ENCODE measurements at regions not wholly inside any gene's neighbourhood (a gene's known extent, or its start where the extent isn't known, plus 50 kb on each side); places are given as distances from the start of the nearest gene placed in this dataset.

DNA sequence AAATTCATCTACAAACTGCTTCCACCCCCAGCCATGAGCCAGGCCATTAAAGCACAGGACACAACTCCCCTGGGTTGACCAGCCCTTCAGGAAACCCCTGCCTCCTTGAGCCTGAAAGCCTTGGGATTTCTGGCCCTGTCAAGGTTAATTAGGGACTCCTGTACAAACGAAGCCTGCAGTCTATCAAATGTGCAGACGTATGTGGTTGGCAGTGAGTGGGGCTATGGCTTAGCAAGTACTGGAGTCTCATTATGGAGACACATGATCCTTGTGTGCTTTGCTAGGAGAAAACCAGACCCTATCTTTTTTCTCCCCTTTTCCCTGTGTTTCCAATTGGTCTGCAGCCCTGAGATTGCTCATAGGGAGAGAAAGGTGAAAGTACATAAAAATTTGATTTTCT is 588.3 kb upstream of the USP24 start:
- Histone ChIP-seq H3K4me3 (no peak overlapping the region), H3K27ac (ENCODE audit: control insufficient read depth, insufficient read depth) (no peak overlapping the region), H3K36me3 (ENCODE audit: control insufficient read depth in 2 of 2, insufficient read depth in 2 of 2, low read length in 1 of 2) (no peaks in the 10 kb centered on the region), H3K4me2 (ENCODE audit: control insufficient read depth, insufficient read depth) (no peak overlapping the region), H3K9me3 (replicated peaks; ENCODE audit: control insufficient read depth, insufficient read depth, low read length) (no peaks in the 10 kb centered on the region), H3K79me2 (ENCODE audit: control insufficient read depth, insufficient read depth, low read length) (no peaks in the 10 kb centered on the region), H3K27me3 (replicated peaks in 1 of 2; ENCODE audit: control insufficient read depth in 2 of 2, insufficient read depth in 2 of 2, low read length in 1 of 2) (no peaks in the 10 kb centered on the region), H2AFZ (ENCODE audit: control insufficient read depth, low read depth, low read length) (no peak overlapping the region), H3K4me1 (ENCODE audit: control insufficient read depth, insufficient read depth, low read length) (no peaks in the 10 kb centered on the region), H3K9ac (ENCODE audit: control insufficient read depth, insufficient read depth, low read length) (no peak overlapping the region), H4K20me1 (ENCODE audit: control insufficient read depth, insufficient read depth) (no peaks in the 10 kb centered on the region)
- ChIA-PET CTCF (no interaction called here), POLR2A (no interaction called here), SMC1A (ENCODE audit: uncharacterized antibody, unreplicated experiment) (no interaction called here), RAD21 (ENCODE audit: unreplicated experiment) (no interaction called here)
- 0% methylated on average over 2 of the region's 2 CpGs for WGBS (ENCODE audit: insufficient coverage, insufficient replicate concordance, low lambda C conversion rate, missing lambda C conversion rate)
- no peak for ATAC-seq
- intact Hi-C loops (cut with micrococcal nuclease; ENCODE audit: unreplicated experiment) (no loop called here), in situ Hi-C loops (cut with MboI) (no loop called here)
- no peak for TF ChIP-seq YY1 (IDR thresholded peaks at IDR 0.05; ENCODE audit: low read depth, low read length)
- TF ChIP-seq, protein P1, sequence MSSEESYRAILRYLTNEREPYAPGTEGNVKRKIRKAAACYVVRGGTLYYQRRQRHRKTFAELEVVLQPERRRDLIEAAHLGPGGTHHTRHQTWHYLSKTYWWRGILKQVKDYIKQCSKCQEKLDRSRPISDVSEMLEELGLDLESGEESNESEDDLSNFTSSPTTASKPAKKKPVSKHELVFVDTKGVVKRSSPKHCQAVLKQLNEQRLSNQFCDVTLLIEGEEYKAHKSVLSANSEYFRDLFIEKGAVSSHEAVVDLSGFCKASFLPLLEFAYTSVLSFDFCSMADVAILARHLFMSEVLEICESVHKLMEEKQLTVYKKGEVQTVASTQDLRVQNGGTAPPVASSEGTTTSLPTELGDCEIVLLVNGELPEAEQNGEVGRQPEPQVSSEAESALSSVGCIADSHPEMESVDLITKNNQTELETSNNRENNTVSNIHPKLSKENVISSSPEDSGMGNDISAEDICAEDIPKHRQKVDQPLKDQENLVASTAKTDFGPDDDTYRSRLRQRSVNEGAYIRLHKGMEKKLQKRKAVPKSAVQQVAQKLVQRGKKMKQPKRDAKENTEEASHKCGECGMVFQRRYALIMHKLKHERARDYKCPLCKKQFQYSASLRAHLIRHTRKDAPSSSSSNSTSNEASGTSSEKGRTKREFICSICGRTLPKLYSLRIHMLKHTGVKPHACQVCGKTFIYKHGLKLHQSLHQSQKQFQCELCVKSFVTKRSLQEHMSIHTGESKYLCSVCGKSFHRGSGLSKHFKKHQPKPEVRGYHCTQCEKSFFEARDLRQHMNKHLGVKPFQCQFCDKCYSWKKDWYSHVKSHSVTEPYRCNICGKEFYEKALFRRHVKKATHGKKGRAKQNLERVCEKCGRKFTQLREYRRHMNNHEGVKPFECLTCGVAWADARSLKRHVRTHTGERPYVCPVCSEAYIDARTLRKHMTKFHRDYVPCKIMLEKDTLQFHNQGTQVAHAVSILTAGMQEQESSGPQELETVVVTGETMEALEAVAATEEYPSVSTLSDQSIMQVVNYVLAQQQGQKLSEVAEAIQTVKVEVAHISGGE (CRISPR knock-in tag; IDR thresholded peaks at IDR 0.05): no peak
- TF ChIP-seq EP300 (IDR thresholded peaks at IDR 0.05; ENCODE audit: borderline replicate concordance in 1 of 2, control insufficient read depth in 1 of 2, low read depth in 2 of 2, low read length in 2 of 2): no peak
- TF ChIP-seq KLF5 (IDR thresholded peaks at IDR 0.05; ENCODE audit: partially characterized antibody): no peak
- BruUV-seq (replicated peaks): no TSS peak
- no peak for FAIRE-seq
- no peak for DNase-seq (ENCODE audit: low read depth, low spot score)

DNA sequence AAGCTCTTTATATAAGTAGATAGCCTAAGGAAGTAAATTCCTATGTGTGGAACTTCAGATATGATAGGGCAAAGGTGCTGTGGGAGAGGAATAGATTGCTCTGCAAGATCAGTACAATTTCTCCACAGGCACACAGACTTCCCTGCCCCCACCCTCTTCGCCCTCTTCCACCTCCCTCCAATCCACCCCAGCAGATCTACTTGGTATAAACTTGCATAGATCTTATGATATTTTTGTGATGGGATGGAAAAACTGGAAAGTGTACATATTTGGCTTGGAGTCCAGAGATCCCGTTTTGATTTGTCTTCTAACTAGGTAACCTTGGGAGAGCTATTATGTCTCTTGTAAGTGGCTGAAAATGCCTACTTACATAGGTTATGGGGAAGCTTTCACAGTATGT is 586.3 kb upstream of the USP24 start:
- ChIA-PET SMC1A (ENCODE audit: uncharacterized antibody, unreplicated experiment) (interaction anchor here (1.3 to 1.5 kb wide), 2 partner anchors 9 to 11 kb away, joined by 3 to 5 read pairs; no protein-coding TSS in a partner anchor), CTCF (no interaction called here), RAD21 (ENCODE audit: unreplicated experiment) (no interaction called here), POLR2A (no interaction called here)
- FAIRE-seq (no peak), DNase-seq (ENCODE audit: low read depth, low spot score) (no peak), ATAC-seq (no peak)
- intact Hi-C loops (cut with micrococcal nuclease; ENCODE audit: unreplicated experiment): no loop called here
- no peak overlapping the region for H3K4me3 ChIP-seq
- no peaks in the 10 kb centered on the region for H4K20me1 ChIP-seq (ENCODE audit: control insufficient read depth, insufficient read depth)
- no peak overlapping the region for H2AFZ ChIP-seq (ENCODE audit: control insufficient read depth, low read depth, low read length)
- BruUV-seq (replicated peaks): no TSS peak
- H3K4me2 ChIP-seq (ENCODE audit: control insufficient read depth, insufficient read depth): no peak overlapping the region
- no peaks in the 10 kb centered on the region for H3K27me3 ChIP-seq (replicated peaks in 1 of 2; ENCODE audit: control insufficient read depth in 2 of 2, insufficient read depth in 2 of 2, low read length in 1 of 2)
- no peaks in the 10 kb centered on the region for H3K9me3 ChIP-seq (replicated peaks; ENCODE audit: control insufficient read depth, insufficient read depth, low read length)
- no peaks in the 10 kb centered on the region for H3K36me3 ChIP-seq (ENCODE audit: control insufficient read depth in 2 of 2, insufficient read depth in 2 of 2, low read length in 1 of 2)
- no peak overlapping the region for H3K9ac ChIP-seq (ENCODE audit: control insufficient read depth, insufficient read depth, low read length)
- in situ Hi-C loops (cut with MboI): no loop called here
- WGBS (ENCODE audit: insufficient coverage, insufficient replicate concordance, low lambda C conversion rate, missing lambda C conversion rate): 0% methylated on average over 2 of the region's 2 CpGs
- no peak overlapping the region for H3K27ac ChIP-seq (ENCODE audit: control insufficient read depth, insufficient read depth)
- H3K79me2 ChIP-seq (ENCODE audit: control insufficient read depth, insufficient read depth, low read length): no peaks in the 10 kb centered on the region
- no peaks in the 10 kb centered on the region for H3K4me1 ChIP-seq (ENCODE audit: control insufficient read depth, insufficient read depth, low read length)
- no peak for TF ChIP-seq ZSCAN29 (IDR thresholded peaks at IDR 0.05)
- no peak for TF ChIP-seq YY1 (IDR thresholded peaks at IDR 0.05; ENCODE audit: low read depth, low read length)
- TF ChIP-seq SP1 (IDR thresholded peaks at IDR 0.05; ENCODE audit: low read depth, low read length): no peak
- no peak for TF ChIP-seq NFYB (IDR thresholded peaks at IDR 0.05; ENCODE audit: insufficient read depth, low read depth, low read length)
- TF ChIP-seq, protein P2, sequence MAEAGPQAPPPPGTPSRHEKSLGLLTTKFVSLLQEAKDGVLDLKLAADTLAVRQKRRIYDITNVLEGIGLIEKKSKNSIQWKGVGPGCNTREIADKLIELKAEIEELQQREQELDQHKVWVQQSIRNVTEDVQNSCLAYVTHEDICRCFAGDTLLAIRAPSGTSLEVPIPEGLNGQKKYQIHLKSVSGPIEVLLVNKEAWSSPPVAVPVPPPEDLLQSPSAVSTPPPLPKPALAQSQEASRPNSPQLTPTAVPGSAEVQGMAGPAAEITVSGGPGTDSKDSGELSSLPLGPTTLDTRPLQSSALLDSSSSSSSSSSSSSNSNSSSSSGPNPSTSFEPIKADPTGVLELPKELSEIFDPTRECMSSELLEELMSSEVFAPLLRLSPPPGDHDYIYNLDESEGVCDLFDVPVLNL (IDR thresholded peaks at IDR 0.05; ENCODE audit: low read depth, low read length): no peak
- no peak for TF ChIP-seq BCL11A (IDR thresholded peaks at IDR 0.05; ENCODE audit: low read depth, low read length)
- TF ChIP-seq MXI1 (IDR thresholded peaks at IDR 0.05; ENCODE audit: low read depth, low read length): no peak
- TF ChIP-seq, protein P3, sequence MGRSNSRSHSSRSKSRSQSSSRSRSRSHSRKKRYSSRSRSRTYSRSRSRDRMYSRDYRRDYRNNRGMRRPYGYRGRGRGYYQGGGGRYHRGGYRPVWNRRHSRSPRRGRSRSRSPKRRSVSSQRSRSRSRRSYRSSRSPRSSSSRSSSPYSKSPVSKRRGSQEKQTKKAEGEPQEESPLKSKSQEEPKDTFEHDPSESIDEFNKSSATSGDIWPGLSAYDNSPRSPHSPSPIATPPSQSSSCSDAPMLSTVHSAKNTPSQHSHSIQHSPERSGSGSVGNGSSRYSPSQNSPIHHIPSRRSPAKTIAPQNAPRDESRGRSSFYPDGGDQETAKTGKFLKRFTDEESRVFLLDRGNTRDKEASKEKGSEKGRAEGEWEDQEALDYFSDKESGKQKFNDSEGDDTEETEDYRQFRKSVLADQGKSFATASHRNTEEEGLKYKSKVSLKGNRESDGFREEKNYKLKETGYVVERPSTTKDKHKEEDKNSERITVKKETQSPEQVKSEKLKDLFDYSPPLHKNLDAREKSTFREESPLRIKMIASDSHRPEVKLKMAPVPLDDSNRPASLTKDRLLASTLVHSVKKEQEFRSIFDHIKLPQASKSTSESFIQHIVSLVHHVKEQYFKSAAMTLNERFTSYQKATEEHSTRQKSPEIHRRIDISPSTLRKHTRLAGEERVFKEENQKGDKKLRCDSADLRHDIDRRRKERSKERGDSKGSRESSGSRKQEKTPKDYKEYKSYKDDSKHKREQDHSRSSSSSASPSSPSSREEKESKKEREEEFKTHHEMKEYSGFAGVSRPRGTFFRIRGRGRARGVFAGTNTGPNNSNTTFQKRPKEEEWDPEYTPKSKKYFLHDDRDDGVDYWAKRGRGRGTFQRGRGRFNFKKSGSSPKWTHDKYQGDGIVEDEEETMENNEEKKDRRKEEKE (IDR thresholded peaks at IDR 0.05): no peak
